GM19324 (cell line): ENCODE measurements at regions not wholly inside any gene's neighbourhood (a gene's known extent, or its start where the extent isn't known, plus 50 kb on each side); places are given as distances from the start of the nearest gene placed in this dataset.

ENCODE experiments used
- ATAC-seq: cut with Tn5 transposase; IDR thresholded peaks from one replicate; pipeline ENCODE4 v1.9.1; 2021; ENCODE audit warnings: mild to moderate bottlenecking, moderate library complexity; ENCODE audit not compliant: unreplicated experiment, low FRiP score

GRCh38 chr13:107370015-107370785 is 802.3 kb upstream of the ARGLU1 start:
- ATAC-seq: no peak

GRCh38 chr13:107367258-107367657 is 799.3 kb upstream of the ARGLU1 start:
- ATAC-seq: no peak

GRCh38 chr13:107365466-107366215 is 797.7 kb upstream of the ARGLU1 start:
- ATAC-seq: no peak

- no peak for ATAC-seq
Observed at GRCh38 chr13:107364658-107365057, 796.7 kb upstream of the ARGLU1 start.

- no peak for ATAC-seq
Observed at GRCh38 chr13:107361666-107362065, 793.7 kb upstream of the ARGLU1 start.

GRCh38 chr13:107360010-107360409 is 792.1 kb upstream of the ARGLU1 start:
- ATAC-seq: no peak

GRCh38 chr13:107358866-107359265 is 790.9 kb upstream of the ARGLU1 start:
- ATAC-seq: no peak

GRCh38 chr13:107351305-107351704 is 783.4 kb upstream of the ARGLU1 start:
- no peak for ATAC-seq

GRCh38 chr13:107348925-107349324 is 781.0 kb upstream of the ARGLU1 start:
- no peak for ATAC-seq

- ATAC-seq: no peak
Observed at GRCh38 chr13:107348471-107348870, 780.5 kb upstream of the ARGLU1 start.

GRCh38 chr13:107347641-107348369 is 779.9 kb upstream of the ARGLU1 start:
- no peak for ATAC-seq

GRCh38 chr13:107342747-107343146 is 774.8 kb upstream of the ARGLU1 start:
- no peak for ATAC-seq

- no peak for ATAC-seq
Observed at GRCh38 chr13:107339209-107339608, 771.3 kb upstream of the ARGLU1 start.

GRCh38 chr13:107332188-107332587 is 764.3 kb upstream of the ARGLU1 start:
- no peak for ATAC-seq

- ATAC-seq: no peak
Observed at GRCh38 chr13:107331359-107331758, 763.4 kb upstream of the ARGLU1 start.

- no peak for ATAC-seq
Observed at GRCh38 chr13:107330484-107330883, 762.5 kb upstream of the ARGLU1 start.

GRCh38 chr13:107329991-107330390 is 762.1 kb upstream of the ARGLU1 start:
- no peak for ATAC-seq

- ATAC-seq: no peak
Observed at GRCh38 chr13:107324416-107325204, 756.7 kb upstream of the ARGLU1 start.

- no peak for ATAC-seq
Observed at GRCh38 chr13:107322228-107322627, 754.3 kb upstream of the ARGLU1 start.

GRCh38 chr13:107305178-107305577 is 737.2 kb upstream of the ARGLU1 start:
- ATAC-seq: no peak
